Psoas muscle (tissue), 7 donors: ENCODE measurements at regions not wholly inside any gene's neighbourhood (a gene's known extent, or its start where the extent isn't known, plus 50 kb on each side); places are given as distances from the start of the nearest gene placed in this dataset.

Source experiments
- ATAC-seq, 4 donors: fragments of 200-7000 bp; cut with Tn5 transposase; one replicate each; pipeline ENCODE4 v1.9.1; 2020; ENCODE audit warnings: moderate library complexity in 3 of 4, mild to moderate bottlenecking in 2 of 4
- DNase-seq, 2 donors: peaks; one replicate each; pipeline ENCODE4 v3.0.0-alpha.2; 2020
- H3K27ac ChIP-seq: fragments of 200-600 bp; one replicate; pipeline ENCODE4 v1.8.0; 2022
- H3K27me3 ChIP-seq, 3 donors: fragments of 200-600 bp in 1 of 3; one replicate each; pipeline versions ENCODE4 v1.6.1 to v1.8.0; 2013 to 2022; ENCODE audit warnings: low read length in 2 of 3, mild to moderate bottlenecking in 2 of 3, moderate library complexity in 1 of 3; ENCODE audit not compliant: insufficient read depth in 3 of 3
- H3K36me3 ChIP-seq, 2 donors: fragments of 200-600 bp in 1 of 2; one replicate each; pipeline versions ENCODE4 v1.6.1 to v1.8.0; 2013 to 2022; ENCODE audit warnings: low read depth in 1 of 2, mild to moderate bottlenecking in 1 of 2, moderate library complexity in 1 of 2; ENCODE audit not compliant: insufficient read depth in 1 of 2
- H3K4me1 ChIP-seq: fragments of 200-600 bp; one replicate; pipeline ENCODE4 v1.8.0; 2022
- H3K4me3 ChIP-seq: fragments of 200-600 bp; one replicate; pipeline ENCODE4 v1.8.0; 2022; ENCODE audit warnings: mild to moderate bottlenecking
- H3K9me3 ChIP-seq: fragments of 200-600 bp; one replicate; pipeline ENCODE4 v1.8.0; 2022
- CTCF ChIP-seq: fragments of 200-600 bp; IDR thresholded peaks from one replicate; pipeline ENCODE4 v1.8.0; 2022; ENCODE audit warnings: antibody characterized with exemption
- WGBS, 3 donors: extraction: QIAGEN DNeasy Blood & Tissue Kit; methylation state at CpG; one replicate each; pipeline versions ENCODE4 v1.1.6 to v1.1.7; 2013; 5-methylcytosine and 5-hydroxymethylcytosine counted together
- intact Hi-C, 2 donors: fragments of 100-400 bp; cut with DNase I; formaldehyde crosslinking; loops; one replicate each; pipeline versions ENCODE4 v1.11.0 to v1.14.2; 2022
- donor health status: healthy with polysubstance abuse.
- donor health status: DM: no; HTN: no; CAD: no; lungs with moderate emphysema.
- donor health status: Bipolar disorder and iron deficiency.
- donor health status: healthy.
- donor health status: DM: yes; HTN: yes; CAD: no.
- donor health status: DM: no; HTN: no; CAD: no.
- donor health status: DM: yes; HTN: yes; CAD: no.

GRCh38 chr9:22855980-22856379 is 409.4 kb downstream of the DMRTA1 start:
- intact Hi-C loops: no loop called here
- DNase-seq: no peak
- H3K27ac ChIP-seq: no peak overlapping the region
- peaks cover under 1% of the 10 kb centered on the region for H3K9me3 ChIP-seq
- no peak for TF ChIP-seq CTCF
- H3K4me1 ChIP-seq: no peaks in the 10 kb centered on the region
- ATAC-seq: no peak
- no peak overlapping the region for H3K4me3 ChIP-seq
- H3K36me3 ChIP-seq: no peaks in the 10 kb centered on the region
- H3K27me3 ChIP-seq: no peaks in the 10 kb centered on the region

- Histone ChIP-seq H3K4me1 (no peaks in the 10 kb centered on the region), H3K9me3 (peaks cover 10% of the 10 kb centered on the region), H3K27me3 (no peaks in the 10 kb centered on the region), H3K36me3 (no peaks in the 10 kb centered on the region), H3K4me3 (no peak overlapping the region), H3K27ac (no peak overlapping the region)
- WGBS, 3 donors: 66 to 90% (median 75%) methylated on average over 1 of the region's 1 CpG
- TF ChIP-seq CTCF: no peak
- intact Hi-C loops: no loop called here
- ATAC-seq (no peak), DNase-seq (no peak)
Observed at GRCh38 chr9:22857316-22857715, 410.7 kb downstream of the DMRTA1 start.

GRCh38 chr9:22863106-22863505 is 416.5 kb downstream of the DMRTA1 start:
- 90 to 95% (median 93%) methylated on average over 25 of the region's 25 CpGs for WGBS, 3 donors
- Histone ChIP-seq H3K36me3 (no peaks in the 10 kb centered on the region), H3K27me3 (no peaks in the 10 kb centered on the region), H3K9me3 (peaks cover 10% of the 10 kb centered on the region), H3K4me3 (no peak overlapping the region), H3K4me1 (no peaks in the 10 kb centered on the region), H3K27ac (no peak overlapping the region)
- no peak for TF ChIP-seq CTCF
- DNase-seq: peak in 1 of 2 donors; percentile 28
- no peak for ATAC-seq
- intact Hi-C loops: no loop called here

GRCh38 chr9:22863736-22864135 is 417.1 kb downstream of the DMRTA1 start:
- 88 to 93% (median 90%) methylated on average over 1 of the region's 1 CpG for WGBS, 3 donors
- Histone ChIP-seq H3K27me3 (no peaks in the 10 kb centered on the region), H3K36me3 (no peaks in the 10 kb centered on the region), H3K4me1 (no peaks in the 10 kb centered on the region), H3K9me3 (peaks cover 10% of the 10 kb centered on the region), H3K27ac (no peak overlapping the region), H3K4me3 (no peak overlapping the region)
- DNase-seq: peak in 1 of 2 donors; percentile 10
- TF ChIP-seq CTCF: no peak
- intact Hi-C loops: no loop called here
- ATAC-seq: no peak

- no peak overlapping the region for H3K4me3 ChIP-seq
- no peak overlapping the region for H3K27ac ChIP-seq
- no peaks in the 10 kb centered on the region for H3K36me3 ChIP-seq
- no peaks in the 10 kb centered on the region for H3K4me1 ChIP-seq
- 78 to 80% (median 80%) methylated on average over 4 of the region's 4 CpGs for WGBS, 3 donors
- intact Hi-C loops: no loop called here
- H3K27me3 ChIP-seq: no peaks in the 10 kb centered on the region
- DNase-seq (no peak), ATAC-seq (no peak)
- no peaks in the 10 kb centered on the region for H3K9me3 ChIP-seq
- TF ChIP-seq CTCF: no peak
Observed at GRCh38 chr9:22893196-22893843, 446.7 kb downstream of the DMRTA1 start.
